Astrocyte (in vitro differentiated cells and primary cell): ENCODE measurements at regions not wholly inside any gene's neighbourhood (a gene's known extent, or its start where the extent isn't known, plus 50 kb on each side); places are given as distances from the start of the nearest gene placed in this dataset.

Experiments
- DNase-seq: peaks from one replicate; pipeline ENCODE4 v3.0.0-alpha.2; 2010; ENCODE audit warnings: low read depth
- FAIRE-seq: peaks from 2 replicates; lab custom pipeline; 2011; peaks lifted over from hg19 to GRCh38; lab: Jason Lieb, UNC
- H2AFZ ChIP-seq: 2 replicates; pipeline ENCODE4 v1.6.0; 2012; ENCODE audit warnings: low read depth, low read length, inconsistent platforms
- H3K27ac ChIP-seq: 2 replicates; pipeline ENCODE4 v1.5.1; 2011; ENCODE audit warnings: low read depth, low read length, inconsistent platforms
- H3K27me3 ChIP-seq: 2 replicates; pipeline ENCODE4 v1.6.0; 2011; ENCODE audit warnings: low read length, inconsistent platforms; ENCODE audit not compliant: insufficient read depth
- H3K36me3 ChIP-seq: 2 replicates; pipeline ENCODE4 v1.5.1; 2011; ENCODE audit warnings: low read length, inconsistent platforms; ENCODE audit not compliant: insufficient read depth
- H3K4me1 ChIP-seq: 2 replicates; pipeline ENCODE4 v1.5.1; 2011; ENCODE audit warnings: low read length, inconsistent platforms; ENCODE audit not compliant: insufficient read depth
- H3K4me2 ChIP-seq: 2 replicates; pipeline ENCODE4 v1.6.0; 2012; ENCODE audit warnings: low read length, inconsistent platforms
- H3K4me3 ChIP-seq: 2 replicates; pipeline ENCODE4 v1.5.1; 2011; ENCODE audit warnings: low read depth, mild to moderate bottlenecking, low read length, inconsistent platforms; ENCODE audit not compliant: insufficient read depth
- H3K79me2 ChIP-seq: 2 replicates; pipeline ENCODE4 v1.6.0; 2012; ENCODE audit warnings: mild to moderate bottlenecking, low read length, inconsistent platforms; ENCODE audit not compliant: insufficient read depth
- H3K9ac ChIP-seq: 2 replicates; pipeline ENCODE4 v1.6.0; 2012; ENCODE audit warnings: mild to moderate bottlenecking, low read length, inconsistent platforms
- H3K9me3 ChIP-seq: 2 replicates; pipeline ENCODE4 v1.5.1; 2012; ENCODE audit warnings: low read depth, mild to moderate bottlenecking, low read length, inconsistent platforms; ENCODE audit not compliant: insufficient read depth
- H4K20me1 ChIP-seq: 2 replicates; pipeline ENCODE4 v1.6.0; 2012; ENCODE audit warnings: low read length, inconsistent platforms; ENCODE audit not compliant: insufficient read depth
- H3K27ac Mint-ChIP-seq: one replicate; pipeline ENCODE4 v1.8.0; 2021; ENCODE audit warnings: mild to moderate bottlenecking, mixed read lengths; ENCODE audit not compliant: unreplicated experiment
- H3K27me3 Mint-ChIP-seq: one replicate; pipeline ENCODE4 v1.8.0; 2021; ENCODE audit warnings: low read depth, mixed read lengths; ENCODE audit not compliant: unreplicated experiment
- H3K36me3 Mint-ChIP-seq: one replicate; pipeline ENCODE4 v1.8.0; 2021; ENCODE audit warnings: low read depth, mixed read lengths; ENCODE audit not compliant: unreplicated experiment
- H3K4me1 Mint-ChIP-seq: one replicate; pipeline ENCODE4 v1.8.0; 2021; ENCODE audit warnings: low read depth, mixed read lengths; ENCODE audit not compliant: unreplicated experiment
- H3K4me3 Mint-ChIP-seq: one replicate; pipeline ENCODE4 v1.8.0; 2021; ENCODE audit warnings: mild to moderate bottlenecking, moderate library complexity, mixed read lengths; ENCODE audit not compliant: unreplicated experiment
- H3K9me3 Mint-ChIP-seq: one replicate; pipeline ENCODE4 v1.8.0; 2021; ENCODE audit warnings: mild to moderate bottlenecking, mixed read lengths; ENCODE audit not compliant: unreplicated experiment
- EZH2 ChIP-seq: IDR thresholded peaks from 2 replicates; pipeline ENCODE4 v1.6.1; 2012; ENCODE audit warnings: mild to moderate bottlenecking, low read length, inconsistent platforms; ENCODE audit not compliant: insufficient read depth
- TF ChIP-seq, protein P1 (sequence below): IDR thresholded peaks from 2 replicates; pipeline ENCODE4 v1.5.1; 2011; ENCODE audit warnings: low read depth, mild to moderate bottlenecking, inconsistent platforms, low read length, moderate library complexity; ENCODE audit not compliant: insufficient read depth

DNA sequence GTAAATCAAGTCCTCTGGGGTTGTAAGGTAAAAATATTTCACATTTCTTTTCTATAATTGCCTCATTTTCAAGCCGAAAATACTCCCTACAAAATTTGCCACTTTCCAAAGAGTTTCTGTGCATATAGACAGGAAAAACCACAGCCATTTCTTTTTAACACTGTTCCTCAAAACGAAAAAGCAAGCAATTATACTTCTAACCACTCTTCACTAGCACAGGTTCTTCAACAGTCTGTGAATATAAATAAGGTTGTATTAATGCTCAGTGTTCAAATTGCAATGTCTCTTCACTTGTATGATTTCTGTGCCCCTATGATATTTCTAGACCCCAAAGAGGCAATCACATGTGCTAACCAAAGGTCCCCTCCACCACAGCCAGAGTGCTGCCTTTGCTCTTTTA, 206.0 kb downstream of the SIM1 start:
- FAIRE-seq (no peak), DNase-seq (no peak)
- no peaks in the 10 kb centered on the region for H3K9me3 ChIP-seq
- H3K4me3 Mint-ChIP-seq = no peak overlapping the region
- no peaks in the 10 kb centered on the region for H3K36me3 ChIP-seq
- no peak overlapping the region for H2AFZ ChIP-seq
- no peak for TF ChIP-seq EZH2
- TF ChIP-seq, protein P1, sequence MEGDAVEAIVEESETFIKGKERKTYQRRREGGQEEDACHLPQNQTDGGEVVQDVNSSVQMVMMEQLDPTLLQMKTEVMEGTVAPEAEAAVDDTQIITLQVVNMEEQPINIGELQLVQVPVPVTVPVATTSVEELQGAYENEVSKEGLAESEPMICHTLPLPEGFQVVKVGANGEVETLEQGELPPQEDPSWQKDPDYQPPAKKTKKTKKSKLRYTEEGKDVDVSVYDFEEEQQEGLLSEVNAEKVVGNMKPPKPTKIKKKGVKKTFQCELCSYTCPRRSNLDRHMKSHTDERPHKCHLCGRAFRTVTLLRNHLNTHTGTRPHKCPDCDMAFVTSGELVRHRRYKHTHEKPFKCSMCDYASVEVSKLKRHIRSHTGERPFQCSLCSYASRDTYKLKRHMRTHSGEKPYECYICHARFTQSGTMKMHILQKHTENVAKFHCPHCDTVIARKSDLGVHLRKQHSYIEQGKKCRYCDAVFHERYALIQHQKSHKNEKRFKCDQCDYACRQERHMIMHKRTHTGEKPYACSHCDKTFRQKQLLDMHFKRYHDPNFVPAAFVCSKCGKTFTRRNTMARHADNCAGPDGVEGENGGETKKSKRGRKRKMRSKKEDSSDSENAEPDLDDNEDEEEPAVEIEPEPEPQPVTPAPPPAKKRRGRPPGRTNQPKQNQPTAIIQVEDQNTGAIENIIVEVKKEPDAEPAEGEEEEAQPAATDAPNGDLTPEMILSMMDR = no peak
- H4K20me1 ChIP-seq = no peaks in the 10 kb centered on the region
- no peak overlapping the region for H3K4me3 ChIP-seq
- no peaks in the 10 kb centered on the region for H3K9me3 Mint-ChIP-seq
- no peaks in the 10 kb centered on the region for H3K27me3 Mint-ChIP-seq
- no peaks in the 10 kb centered on the region for H3K36me3 Mint-ChIP-seq
- peaks cover 9% of the 10 kb centered on the region for H3K4me1 Mint-ChIP-seq
- H3K9ac ChIP-seq = no peak overlapping the region
- no peaks in the 10 kb centered on the region for H3K27me3 ChIP-seq
- peaks cover 4% of the 10 kb centered on the region for H3K4me1 ChIP-seq
- no peaks in the 10 kb centered on the region for H3K79me2 ChIP-seq
- H3K4me2 ChIP-seq = no peak overlapping the region
- no peak overlapping the region for H3K27ac ChIP-seq
- H3K27ac Mint-ChIP-seq = peak overlapping the region; percentile 47

DNA sequence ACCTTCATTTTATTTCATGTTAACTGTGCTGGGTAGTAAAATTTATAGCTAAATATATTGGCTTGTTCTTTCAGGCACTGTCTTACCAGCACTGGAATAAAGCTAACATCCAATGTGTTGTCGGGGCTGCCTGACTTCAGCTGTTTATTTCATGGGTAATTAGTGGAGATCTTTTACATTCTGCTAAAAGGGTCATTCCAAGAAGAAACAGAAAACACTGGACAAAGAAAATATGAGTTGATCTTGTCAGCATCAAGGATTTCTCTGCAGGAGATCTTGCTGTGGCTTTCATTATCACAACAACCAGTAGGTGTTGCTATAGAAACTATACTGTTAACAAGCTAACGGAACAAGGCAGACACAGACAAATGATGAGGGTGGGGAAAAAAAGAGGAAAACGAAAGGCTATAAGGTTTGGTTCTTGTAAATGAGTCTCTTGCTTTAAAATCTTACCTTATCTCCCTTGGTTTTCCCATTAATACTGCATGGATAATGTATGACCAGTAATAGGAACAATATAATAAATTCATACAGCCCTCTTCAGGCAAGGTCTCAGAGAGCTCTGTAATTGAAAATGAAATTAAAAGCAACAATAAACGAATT, 206.8 kb downstream of the SIM1 start:
- Mint-ChIP-seq H3K4me3 (no peak overlapping the region), H3K36me3 (no peaks in the 10 kb centered on the region), H3K9me3 (no peaks in the 10 kb centered on the region), H3K27ac (peak overlapping the region; percentile 66), H3K27me3 (no peaks in the 10 kb centered on the region), H3K4me1 (peaks cover 9% of the 10 kb centered on the region)
- peak overlapping the region; percentile 37 for H3K9ac ChIP-seq
- H3K4me1 ChIP-seq = peaks cover 4% of the 10 kb centered on the region
- TF ChIP-seq, protein P1 = no peak
- no peak for TF ChIP-seq EZH2
- peak overlapping the region; percentile 25 for H2AFZ ChIP-seq
- no peak overlapping the region for H3K4me3 ChIP-seq
- peak; percentile 84 for FAIRE-seq
- H3K27ac ChIP-seq = no peak overlapping the region
- H3K27me3 ChIP-seq = no peaks in the 10 kb centered on the region
- no peaks in the 10 kb centered on the region for H3K9me3 ChIP-seq
- no peaks in the 10 kb centered on the region for H4K20me1 ChIP-seq
- no peaks in the 10 kb centered on the region for H3K79me2 ChIP-seq
- peak; percentile 68 for DNase-seq
- no peaks in the 10 kb centered on the region for H3K36me3 ChIP-seq
- H3K4me2 ChIP-seq = peak overlapping the region; percentile 66

DNA sequence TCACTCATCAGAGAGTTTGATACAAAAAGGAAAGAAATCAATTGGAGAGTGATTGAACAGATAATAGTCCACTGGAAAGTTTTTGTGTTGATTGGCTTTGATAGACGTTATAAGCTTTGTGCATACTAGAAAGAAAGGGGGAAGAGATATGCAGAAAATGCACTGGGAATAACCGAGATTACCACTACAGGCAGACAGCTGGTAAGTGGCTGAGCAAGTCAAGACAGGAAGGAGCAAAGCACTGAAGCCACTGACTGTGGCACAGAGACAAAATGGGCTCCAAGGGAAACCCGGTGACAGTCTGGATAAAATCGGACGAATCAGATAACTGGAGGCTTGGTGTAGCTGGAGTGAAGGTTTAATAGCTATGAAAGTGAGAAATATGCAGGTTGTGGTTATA, 209.0 kb downstream of the SIM1 start:
- Histone ChIP-seq H2AFZ (no peak overlapping the region), H3K79me2 (no peaks in the 10 kb centered on the region), H3K4me2 (no peak overlapping the region), H3K27ac (no peak overlapping the region), H3K9me3 (no peaks in the 10 kb centered on the region), H3K4me1 (peaks cover 4% of the 10 kb centered on the region), H3K36me3 (no peaks in the 10 kb centered on the region), H3K27me3 (no peaks in the 10 kb centered on the region), H3K9ac (no peak overlapping the region), H4K20me1 (no peaks in the 10 kb centered on the region), H3K4me3 (no peak overlapping the region)
- no peak for TF ChIP-seq EZH2
- TF ChIP-seq, protein P1 = no peak
- no peak overlapping the region for H3K4me3 Mint-ChIP-seq
- H3K36me3 Mint-ChIP-seq = no peaks in the 10 kb centered on the region
- FAIRE-seq (no peak), DNase-seq (no peak)
- H3K27me3 Mint-ChIP-seq = no peaks in the 10 kb centered on the region
- H3K27ac Mint-ChIP-seq = peak overlapping the region; percentile 23
- H3K4me1 Mint-ChIP-seq = peaks cover 4% of the 10 kb centered on the region
- H3K9me3 Mint-ChIP-seq = no peaks in the 10 kb centered on the region
